ENCODE measurements at regions not wholly inside any gene's neighbourhood (a gene's known extent, or its start where the extent isn't known, plus 50 kb on each side); places are given as distances from the start of the nearest gene placed in this dataset.

GRCh38 chr6:113539202-113539601, 317.9 kb upstream of the MARCKS start:
- no peak for TF ChIP-seq CTCF (IDR thresholded peaks at IDR 0.05; ENCODE audit: insufficient read depth, low read depth, low read length)
- no peak for TF ChIP-seq EZH2 (IDR thresholded peaks at IDR 0.05; ENCODE audit: insufficient read depth, low read length)
